ENCODE measurements at regions not wholly inside any gene's neighbourhood (a gene's known extent, or its start where the extent isn't known, plus 50 kb on each side); places are given as distances from the start of the nearest gene placed in this dataset.

- DNase-seq = no peak
- WGBS (ENCODE audit: insufficient coverage, low lambda C conversion rate) = 100% methylated on average over 2 of the region's 8 CpGs
- H3K27ac ChIP-seq (ENCODE audit: low read length) = no peak overlapping the region
- H3K4me1 ChIP-seq (ENCODE audit: control insufficient read depth, insufficient read depth, low read length) = peaks cover 44% of the 10 kb centered on the region
- no peak overlapping the region for H3K4me3 ChIP-seq (ENCODE audit: low read length)
- no peaks in the 10 kb centered on the region for H3K9me3 ChIP-seq (ENCODE audit: control insufficient read depth, low read depth, low read length)
- no peaks in the 10 kb centered on the region for H3K27me3 ChIP-seq (ENCODE audit: control insufficient read depth, insufficient read depth, low read length)
- no peaks in the 10 kb centered on the region for H3K36me3 ChIP-seq (ENCODE audit: control insufficient read depth, insufficient read depth, low read length)
These were observed 64.3 kb upstream of the ID2 start for GRCh38 chr2:8617590-8617989.

GRCh38 chr2:8619071-8619470 lies 62.8 kb upstream of the ID2 start:
- Histone ChIP-seq H3K27me3 (ENCODE audit: control insufficient read depth, insufficient read depth, low read length) (no peaks in the 10 kb centered on the region), H3K9me3 (ENCODE audit: control insufficient read depth, low read depth, low read length) (no peaks in the 10 kb centered on the region), H3K27ac (ENCODE audit: low read length) (no peak overlapping the region), H3K36me3 (ENCODE audit: control insufficient read depth, insufficient read depth, low read length) (no peaks in the 10 kb centered on the region), H3K4me1 (ENCODE audit: control insufficient read depth, insufficient read depth, low read length) (peaks cover 47% of the 10 kb centered on the region), H3K4me3 (ENCODE audit: low read length) (no peak overlapping the region)
- DNase-seq = no peak
- WGBS (ENCODE audit: insufficient coverage, low lambda C conversion rate) = no CpG with 5 or more reads among the region's 5 CpGs

GRCh38 chr2:8620611-8621382 lies 61.1 kb upstream of the ID2 start:
- Histone ChIP-seq H3K9me3 (ENCODE audit: control insufficient read depth, low read depth, low read length) (no peaks in the 10 kb centered on the region), H3K4me3 (ENCODE audit: low read length) (no peak overlapping the region), H3K36me3 (ENCODE audit: control insufficient read depth, insufficient read depth, low read length) (no peaks in the 10 kb centered on the region), H3K27me3 (ENCODE audit: control insufficient read depth, insufficient read depth, low read length) (no peaks in the 10 kb centered on the region), H3K27ac (ENCODE audit: low read length) (peak overlapping the region; percentile 30), H3K4me1 (ENCODE audit: control insufficient read depth, insufficient read depth, low read length) (peaks cover 50% of the 10 kb centered on the region)
- 50% methylated on average over 4 of the region's 7 CpGs for WGBS (ENCODE audit: insufficient coverage, low lambda C conversion rate)
- peak; percentile 65 to 86 for DNase-seq

GRCh38 chr2:8622199-8622911 lies 59.5 kb upstream of the ID2 start:
- no peak overlapping the region for H3K4me3 ChIP-seq (ENCODE audit: low read length)
- no peaks in the 10 kb centered on the region for H3K27me3 ChIP-seq (ENCODE audit: control insufficient read depth, insufficient read depth, low read length)
- no peaks in the 10 kb centered on the region for H3K36me3 ChIP-seq (ENCODE audit: control insufficient read depth, insufficient read depth, low read length)
- H3K9me3 ChIP-seq (ENCODE audit: control insufficient read depth, low read depth, low read length) = no peaks in the 10 kb centered on the region
- 50% methylated on average over 1 of the region's 7 CpGs for WGBS (ENCODE audit: insufficient coverage, low lambda C conversion rate)
- H3K4me1 ChIP-seq (ENCODE audit: control insufficient read depth, insufficient read depth, low read length) = peaks cover 56% of the 10 kb centered on the region
- DNase-seq = peak in 1 of 2 donors; percentile 52
- H3K27ac ChIP-seq (ENCODE audit: low read length) = no peak overlapping the region

GRCh38 chr2:8622924-8623465 lies 58.9 kb upstream of the ID2 start:
- Histone ChIP-seq H3K4me3 (ENCODE audit: low read length) (no peak overlapping the region), H3K9me3 (ENCODE audit: control insufficient read depth, low read depth, low read length) (no peaks in the 10 kb centered on the region), H3K4me1 (ENCODE audit: control insufficient read depth, insufficient read depth, low read length) (peaks cover 61% of the 10 kb centered on the region), H3K27me3 (ENCODE audit: control insufficient read depth, insufficient read depth, low read length) (no peaks in the 10 kb centered on the region), H3K36me3 (ENCODE audit: control insufficient read depth, insufficient read depth, low read length) (no peaks in the 10 kb centered on the region), H3K27ac (ENCODE audit: low read length) (no peak overlapping the region)
- WGBS (ENCODE audit: insufficient coverage, low lambda C conversion rate) = 60% methylated on average over 1 of the region's 13 CpGs
- DNase-seq = no peak

- DNase-seq = no peak
- H3K27me3 ChIP-seq (ENCODE audit: control insufficient read depth, insufficient read depth, low read length) = no peaks in the 10 kb centered on the region
- H3K9me3 ChIP-seq (ENCODE audit: control insufficient read depth, low read depth, low read length) = no peaks in the 10 kb centered on the region
- WGBS (ENCODE audit: insufficient coverage, low lambda C conversion rate) = no CpG with 5 or more reads among the region's 12 CpGs
- H3K4me1 ChIP-seq (ENCODE audit: control insufficient read depth, insufficient read depth, low read length) = peaks cover 66% of the 10 kb centered on the region
- peak overlapping the region; percentile 96 for H3K27ac ChIP-seq (ENCODE audit: low read length)
- H3K4me3 ChIP-seq (ENCODE audit: low read length) = no peak overlapping the region
- no peaks in the 10 kb centered on the region for H3K36me3 ChIP-seq (ENCODE audit: control insufficient read depth, insufficient read depth, low read length)
These were observed 58.3 kb upstream of the ID2 start for GRCh38 chr2:8623576-8623957.

GRCh38 chr2:8623958-8624591 lies 57.8 kb upstream of the ID2 start:
- Histone ChIP-seq H3K27ac (ENCODE audit: low read length) (peak overlapping the region; percentile 96), H3K4me1 (ENCODE audit: control insufficient read depth, insufficient read depth, low read length) (peaks cover 71% of the 10 kb centered on the region), H3K27me3 (ENCODE audit: control insufficient read depth, insufficient read depth, low read length) (no peaks in the 10 kb centered on the region), H3K9me3 (ENCODE audit: control insufficient read depth, low read depth, low read length) (no peaks in the 10 kb centered on the region), H3K36me3 (ENCODE audit: control insufficient read depth, insufficient read depth, low read length) (no peaks in the 10 kb centered on the region), H3K4me3 (ENCODE audit: low read length) (no peak overlapping the region)
- 27% methylated on average over 2 of the region's 11 CpGs for WGBS (ENCODE audit: insufficient coverage, low lambda C conversion rate)
- no peak for DNase-seq

GRCh38 chr2:8624855-8625398 lies 56.9 kb upstream of the ID2 start:
- Histone ChIP-seq H3K4me1 (ENCODE audit: control insufficient read depth, insufficient read depth, low read length) (peaks cover 79% of the 10 kb centered on the region), H3K4me3 (ENCODE audit: low read length) (no peak overlapping the region), H3K9me3 (ENCODE audit: control insufficient read depth, low read depth, low read length) (no peaks in the 10 kb centered on the region), H3K27ac (ENCODE audit: low read length) (peak overlapping the region; percentile 96), H3K27me3 (ENCODE audit: control insufficient read depth, insufficient read depth, low read length) (no peaks in the 10 kb centered on the region), H3K36me3 (ENCODE audit: control insufficient read depth, insufficient read depth, low read length) (no peaks in the 10 kb centered on the region)
- no peak for DNase-seq
- no CpG with 5 or more reads among the region's 14 CpGs for WGBS (ENCODE audit: insufficient coverage, low lambda C conversion rate)

GRCh38 chr2:8625399-8626300 lies 56.2 kb upstream of the ID2 start:
- H3K27me3 ChIP-seq (ENCODE audit: control insufficient read depth, insufficient read depth, low read length) = no peaks in the 10 kb centered on the region
- H3K4me3 ChIP-seq (ENCODE audit: low read length) = no peak overlapping the region
- peaks cover 81% of the 10 kb centered on the region for H3K4me1 ChIP-seq (ENCODE audit: control insufficient read depth, insufficient read depth, low read length)
- H3K27ac ChIP-seq (ENCODE audit: low read length) = peak overlapping the region; percentile 96
- WGBS (ENCODE audit: insufficient coverage, low lambda C conversion rate) = no CpG with 5 or more reads among the region's 24 CpGs
- H3K9me3 ChIP-seq (ENCODE audit: control insufficient read depth, low read depth, low read length) = no peaks in the 10 kb centered on the region
- H3K36me3 ChIP-seq (ENCODE audit: control insufficient read depth, insufficient read depth, low read length) = no peaks in the 10 kb centered on the region
- peak; percentile 71 to 87 for DNase-seq
